Gastroesophageal sphincter (tissue), 3 donors: ENCODE measurements at regions not wholly inside any gene's neighbourhood (a gene's known extent, or its start where the extent isn't known, plus 50 kb on each side); places are given as distances from the start of the nearest gene placed in this dataset.

Source experiments
- CTCF ChIP-seq, 4 experiments: fragments of 200-600 bp in 2 of 4; fragments of 450-650 bp in 2 of 4; sonication (generic) in 1 of 4; IDR thresholded peaks; one replicate each; pipeline ENCODE4 v1.5.1; 2017 to 2019; ENCODE audit warnings: antibody characterized with exemption in 4 of 4, mild to moderate bottlenecking in 2 of 4, moderate library complexity in 2 of 4
- EP300 ChIP-seq: sonication (generic); formaldehyde crosslinking; IDR thresholded peaks from one replicate; pipeline ENCODE4 v1.6.1; 2017; ENCODE audit warnings: antibody characterized with exemption, mild to moderate bottlenecking
- POLR2A ChIP-seq, 2 donors: fragments of 450-650 bp; IDR thresholded peaks; one replicate each; pipeline ENCODE4 v1.6.1; 2017; ENCODE audit warnings: antibody characterized with exemption in 2 of 2, mild to moderate bottlenecking in 2 of 2, moderate library complexity in 1 of 2
- POLR2AphosphoS5 ChIP-seq: sonication (generic); formaldehyde crosslinking; IDR thresholded peaks from one replicate; pipeline ENCODE4 v1.6.1; 2017; ENCODE audit warnings: antibody characterized with exemption

GRCh38 chr12:86407620-86408208 is 151.5 kb upstream of the MGAT4C start:
- TF ChIP-seq CTCF (IDR thresholded peaks at IDR 0.05) (no peak), EP300 (no peak), POLR2AphosphoS5 (no peak), POLR2A (IDR thresholded peaks at IDR 0.05) (no peak)
